Left ventricle myocardium superior (tissue), 1 donor: ENCODE measurements at regions not wholly inside any gene's neighbourhood (a gene's known extent, or its start where the extent isn't known, plus 50 kb on each side); places are given as distances from the start of the nearest gene placed in this dataset.
A peak's percentile ranks its signal among the peaks of the same experiment; 100 is the strongest.

ENCODE experiments used
- ATAC-seq: fragments of 200-7000 bp; cut with Tn5 transposase; one replicate; pipeline ENCODE4 v1.9.1; 2020; ENCODE audit warnings: mild to moderate bottlenecking, moderate library complexity
- DNase-seq: peaks from one replicate; pipeline ENCODE4 v3.0.0-alpha.2; 2020
- intact Hi-C: fragments of 100-400 bp; cut with micrococcal nuclease; formaldehyde crosslinking; loops from one replicate; pipeline ENCODE4 v1.11.0; 2022
- donor health status: DM: no; HTN: yes; CAD: no; lungs with severe emphysema.

- ATAC-seq, result no peak
Observed at GRCh38 chr6:164308339-164308738, 893.8 kb downstream of the QKI start.

GRCh38 chr6:164303102-164303964, 888.8 kb downstream of the QKI start:
- peak; percentile 93 for ATAC-seq
- intact Hi-C loops, result no loop called here
- DNase-seq, result peak; percentile 66

More at GRCh38 chr6:164308339-164308738, 893.8 kb downstream of the QKI start:
- intact Hi-C loops, result no loop called here
- no peak for DNase-seq

GRCh38 chr6:164296411-164296810, 881.9 kb downstream of the QKI start:
- intact Hi-C loops, result no loop called here
- no peak for DNase-seq
- ATAC-seq, result no peak

- ATAC-seq (no peak), DNase-seq (no peak)
Observed at GRCh38 chr6:164294047-164294784, 879.7 kb downstream of the QKI start.

GRCh38 chr6:164291224-164291623, 876.7 kb downstream of the QKI start:
- no peak for ATAC-seq
- intact Hi-C loops, result no loop called here
- no peak for DNase-seq

More at GRCh38 chr6:164294047-164294784, 879.7 kb downstream of the QKI start:
- intact Hi-C loops, result no loop called here

GRCh38 chr6:164290101-164290500, 875.6 kb downstream of the QKI start:
- DNase-seq, result no peak
- no peak for ATAC-seq
- intact Hi-C loops, result no loop called here

GRCh38 chr6:164286011-164286410, 871.5 kb downstream of the QKI start:
- intact Hi-C loops, result no loop called here
- no peak for ATAC-seq
- DNase-seq, result no peak

- intact Hi-C loops, result no loop called here
- no peak for ATAC-seq
- DNase-seq, result no peak
Observed at GRCh38 chr6:164283574-164283973, 869.1 kb downstream of the QKI start.

GRCh38 chr6:164276211-164276610, 861.7 kb downstream of the QKI start:
- DNase-seq, result no peak
- ATAC-seq, result peak; percentile 26
- intact Hi-C loops, result no loop called here

GRCh38 chr6:164275773-164276172, 861.3 kb downstream of the QKI start:
- ATAC-seq (no peak), DNase-seq (no peak)
- intact Hi-C loops, result no loop called here

- intact Hi-C loops, result no loop called here
- DNase-seq, result no peak
- ATAC-seq, result no peak
Observed at GRCh38 chr6:164274493-164274892, 860.0 kb downstream of the QKI start.

- no peak for ATAC-seq
- intact Hi-C loops, result no loop called here
Observed at GRCh38 chr6:164273491-164273890, 859.0 kb downstream of the QKI start.

GRCh38 chr6:164266851-164267250, 852.3 kb downstream of the QKI start:
- intact Hi-C loops, result no loop called here
- ATAC-seq (no peak), DNase-seq (no peak)

More at GRCh38 chr6:164273491-164273890, 859.0 kb downstream of the QKI start:
- no peak for DNase-seq

- no peak for ATAC-seq
- DNase-seq, result no peak
- intact Hi-C loops, result no loop called here
Observed at GRCh38 chr6:164262348-164262747, 847.8 kb downstream of the QKI start.

GRCh38 chr6:164258421-164258820, 843.9 kb downstream of the QKI start:
- intact Hi-C loops, result no loop called here
- DNase-seq, result no peak
- ATAC-seq, result no peak

GRCh38 chr6:164252948-164253347, 838.4 kb downstream of the QKI start:
- DNase-seq (no peak), ATAC-seq (no peak)
- intact Hi-C loops, result no loop called here

GRCh38 chr6:164252291-164252690, 837.8 kb downstream of the QKI start:
- DNase-seq (no peak), ATAC-seq (peak; percentile 46)
- intact Hi-C loops, result no loop called here

- intact Hi-C loops, result no loop called here
- ATAC-seq (no peak), DNase-seq (no peak)
Observed at GRCh38 chr6:164247106-164247505, 832.6 kb downstream of the QKI start.

GRCh38 chr6:164246082-164246481, 831.6 kb downstream of the QKI start:
- DNase-seq (no peak), ATAC-seq (no peak)
- intact Hi-C loops, result no loop called here

GRCh38 chr6:164243949-164244348, 829.4 kb downstream of the QKI start:
- DNase-seq (no peak), ATAC-seq (no peak)
- intact Hi-C loops, result no loop called here
